Activated T-helper 2 cell treated with anti-CD3 and anti-CD28 coated beads, Interferon-gamma antibody, Interleukin-2, Interleukin-4, amounts not matched to agents 10 μg/mL and 5 μg/mL and 100 μg/mL, durations not matched to agents 14 hours and 24 hours and 36 hours (primary cell): ENCODE measurements at regions not wholly inside any gene's neighbourhood (a gene's known extent, or its start where the extent isn't known, plus 50 kb on each side); places are given as distances from the start of the nearest gene placed in this dataset.
A peak's percentile ranks its signal among the peaks of the same experiment; 100 is the strongest.
"Not testable (repeated sequence)": the region's sequence is repeated elsewhere in the genome, so short reads cannot be mapped to it uniquely, and the experiment has no call there.

Source experiments
- DNase-seq: peaks from one replicate; pipeline ENCODE4 v3.0.0; 2021; ENCODE audit warnings: low spot score
- H3K27ac Mint-ChIP-seq: one replicate; pipeline ENCODE4 v1.8.0; 2021; ENCODE audit warnings: mixed read lengths
- H3K27me3 Mint-ChIP-seq: one replicate; pipeline ENCODE4 v1.8.0; 2021; ENCODE audit warnings: low read depth, mixed read lengths
- H3K36me3 Mint-ChIP-seq: one replicate; pipeline ENCODE4 v1.8.0; 2021; ENCODE audit warnings: low read depth, mixed read lengths
- H3K4me1 Mint-ChIP-seq: one replicate; pipeline ENCODE4 v1.8.0; 2021; ENCODE audit warnings: low read depth, mixed read lengths
- H3K4me3 Mint-ChIP-seq: one replicate; pipeline ENCODE4 v1.8.0; 2021; ENCODE audit warnings: low read depth, mild to moderate bottlenecking, moderate library complexity, mixed read lengths
- H3K9me3 Mint-ChIP-seq: one replicate; pipeline ENCODE4 v1.8.0; 2021; ENCODE audit warnings: mixed read lengths
- intact Hi-C: fragments of 100-400 bp; cut with micrococcal nuclease; formaldehyde crosslinking; loops from one replicate; pipeline ENCODE4 v1.15.1; 2023

DNA sequence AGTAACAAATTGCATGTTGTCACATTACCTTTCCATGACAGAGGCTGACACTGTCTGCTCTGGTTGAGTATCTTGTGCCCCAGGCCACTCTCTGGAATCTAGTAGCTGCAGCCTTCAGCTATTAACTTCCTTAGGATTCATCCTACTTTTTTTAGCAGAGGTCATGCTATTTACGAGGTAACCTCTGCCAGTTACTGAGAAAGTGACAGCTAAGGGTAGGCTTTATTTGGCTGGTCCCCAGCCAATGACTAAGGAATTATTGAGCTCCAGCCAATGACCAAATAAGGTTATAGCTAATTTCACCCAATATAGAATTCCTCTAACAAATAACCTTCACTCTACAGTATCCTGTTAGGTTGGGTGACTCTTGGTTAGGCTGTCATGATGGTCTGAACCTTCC lies 1361.7 kb downstream of the XPNPEP1 start:
- H3K27me3 Mint-ChIP-seq: no peaks in the 10 kb centered on the region
- no peaks in the 10 kb centered on the region for H3K36me3 Mint-ChIP-seq
- intact Hi-C loops: no loop called here
- H3K4me3 Mint-ChIP-seq: no peak overlapping the region
- H3K4me1 Mint-ChIP-seq: no peaks in the 10 kb centered on the region
- DNase-seq: no peak
- H3K9me3 Mint-ChIP-seq: no peaks in the 10 kb centered on the region
- H3K27ac Mint-ChIP-seq: no peak overlapping the region

DNA sequence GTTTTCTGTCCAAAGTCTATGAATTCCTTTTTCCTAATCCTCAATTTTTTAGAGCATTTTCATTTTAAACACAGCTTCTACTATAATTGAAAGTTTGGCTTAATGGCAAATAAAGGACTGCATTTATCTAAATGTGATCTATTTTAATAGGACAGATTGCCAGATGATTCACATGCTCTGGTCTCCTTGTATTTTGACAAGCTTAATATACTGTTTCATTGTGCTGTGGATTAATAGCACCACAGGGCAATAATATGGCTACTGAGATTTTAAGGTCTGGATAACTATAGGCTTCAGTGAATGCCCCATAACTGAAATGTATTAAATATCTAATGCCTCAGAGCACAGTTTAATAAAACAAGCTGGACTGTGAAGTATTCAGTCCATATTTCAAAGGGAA lies 1362.8 kb downstream of the XPNPEP1 start:
- no peak for DNase-seq
- Mint-ChIP-seq H3K4me3 (no peak overlapping the region), H3K27me3 (no peaks in the 10 kb centered on the region), H3K9me3 (no peaks in the 10 kb centered on the region), H3K36me3 (no peaks in the 10 kb centered on the region), H3K27ac (no peak overlapping the region), H3K4me1 (no peaks in the 10 kb centered on the region)
- intact Hi-C loops: no loop called here

DNA sequence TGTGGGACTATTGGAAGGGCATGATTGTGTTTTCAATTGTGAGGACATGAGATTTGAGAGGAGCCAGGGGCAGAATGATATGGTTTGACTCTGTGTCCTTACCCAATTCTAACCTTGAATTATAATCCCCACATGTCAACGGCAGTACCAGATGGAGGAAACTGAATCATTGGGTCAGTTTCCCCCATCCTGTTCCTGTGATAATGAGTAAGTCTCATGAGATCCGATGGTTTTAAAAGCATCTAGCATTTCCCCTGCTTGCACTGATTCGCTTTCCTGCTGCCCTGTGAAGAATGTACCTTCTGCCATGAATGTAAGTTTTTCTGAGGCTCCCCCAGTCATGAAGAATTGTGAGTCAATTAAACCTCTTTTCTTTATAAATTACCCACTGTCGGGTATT lies 1367.1 kb downstream of the XPNPEP1 start:
- Mint-ChIP-seq H3K9me3 (no peaks in the 10 kb centered on the region), H3K4me3 (no peak overlapping the region), H3K4me1 (no peaks in the 10 kb centered on the region), H3K27me3 (no peaks in the 10 kb centered on the region), H3K27ac (no peak overlapping the region), H3K36me3 (no peaks in the 10 kb centered on the region)
- intact Hi-C loops: no loop called here
- no peak for DNase-seq

DNA sequence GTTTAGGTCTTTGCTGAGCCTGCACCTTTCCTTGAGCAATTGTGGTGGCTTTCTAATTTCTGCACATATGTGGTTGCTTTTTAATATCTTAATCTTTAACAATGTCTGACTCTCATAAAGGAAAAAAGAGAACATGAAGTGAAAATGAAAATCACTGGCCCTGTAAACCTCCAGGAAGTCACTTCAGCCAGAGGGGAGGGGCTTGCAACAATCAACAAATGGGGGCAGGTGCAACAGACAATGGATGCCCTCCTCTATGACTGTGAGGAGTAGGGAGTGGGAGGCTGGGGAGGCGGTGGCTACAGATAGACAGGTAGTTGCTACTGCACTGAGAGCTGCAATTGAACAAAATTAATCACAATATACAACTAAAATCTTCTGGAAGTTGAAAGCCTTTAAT lies 1377.4 kb downstream of the XPNPEP1 start:
- H3K27ac Mint-ChIP-seq: no peak overlapping the region
- H3K27me3 Mint-ChIP-seq: no peaks in the 10 kb centered on the region
- no peak overlapping the region for H3K4me3 Mint-ChIP-seq
- intact Hi-C loops: loop anchor here (10.0 kb wide), 1 partner anchor 1921 kb away; no protein-coding TSS in a partner anchor
- no peaks in the 10 kb centered on the region for H3K4me1 Mint-ChIP-seq
- H3K36me3 Mint-ChIP-seq: no peaks in the 10 kb centered on the region
- no peak for DNase-seq
- no peaks in the 10 kb centered on the region for H3K9me3 Mint-ChIP-seq

DNA sequence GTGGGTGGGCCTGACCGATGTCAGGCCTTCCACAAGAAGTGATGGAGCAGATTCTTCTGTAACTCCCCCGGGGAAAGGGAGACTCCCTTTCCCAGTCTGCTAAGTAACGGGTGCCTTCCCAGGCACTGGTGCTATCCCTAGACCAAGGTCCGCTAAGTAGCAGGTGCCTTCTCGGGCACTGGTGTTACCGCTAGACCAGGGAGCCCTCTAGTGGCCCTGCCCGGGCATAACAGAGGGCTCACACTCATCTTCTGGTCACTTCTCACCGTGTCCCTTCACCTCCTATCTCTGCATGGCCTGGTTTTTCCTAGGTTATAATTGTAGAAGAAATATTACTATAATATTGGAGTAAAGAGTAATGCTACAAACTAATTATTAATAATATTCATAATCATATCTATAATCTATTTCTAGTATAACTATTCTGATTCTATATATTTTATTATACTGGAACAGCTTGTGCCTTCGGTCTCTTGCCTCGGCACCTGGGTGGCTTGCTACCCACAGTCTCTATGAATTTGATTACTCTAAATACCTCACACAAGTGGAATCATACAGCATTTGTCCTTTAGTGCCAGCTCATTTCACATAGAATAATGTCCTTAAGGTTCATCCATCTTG lies 1378.7 kb downstream of the XPNPEP1 start:
- H3K4me1 Mint-ChIP-seq: no peaks in the 10 kb centered on the region
- no peaks in the 10 kb centered on the region for H3K36me3 Mint-ChIP-seq
- H3K9me3 Mint-ChIP-seq: no peaks in the 10 kb centered on the region
- no peaks in the 10 kb centered on the region for H3K27me3 Mint-ChIP-seq
- no peak overlapping the region for H3K4me3 Mint-ChIP-seq
- peak; percentile 9 for DNase-seq
- intact Hi-C loops: loop anchor here (5.0 to 10.0 kb wide), 2 partner anchors 1832 to 1920 kb away; no protein-coding TSS in a partner anchor
- no peak overlapping the region for H3K27ac Mint-ChIP-seq

DNA sequence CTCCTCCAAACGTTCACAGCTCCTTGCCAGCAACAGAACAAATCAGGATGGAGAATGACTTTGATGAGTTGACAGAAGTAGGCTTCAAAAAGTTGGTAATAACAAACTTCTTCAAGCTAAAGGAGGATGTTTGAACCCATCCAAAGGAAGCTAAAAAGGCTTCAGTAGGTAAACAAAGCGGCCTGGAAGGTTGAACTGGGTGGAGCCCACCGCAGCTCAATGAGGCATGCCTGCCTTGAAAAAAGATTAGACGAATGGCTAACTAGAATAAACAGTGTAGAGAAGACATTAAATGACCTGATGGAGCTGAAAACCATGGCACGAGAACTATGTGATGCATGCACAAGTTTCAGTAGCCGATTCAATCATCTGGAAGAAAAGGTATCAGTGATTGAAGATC lies 1369.0 kb upstream of the SORCS1 start:
- intact Hi-C loops, H3K4me3 Mint-ChIP-seq: not testable (repeated sequence)

DNA sequence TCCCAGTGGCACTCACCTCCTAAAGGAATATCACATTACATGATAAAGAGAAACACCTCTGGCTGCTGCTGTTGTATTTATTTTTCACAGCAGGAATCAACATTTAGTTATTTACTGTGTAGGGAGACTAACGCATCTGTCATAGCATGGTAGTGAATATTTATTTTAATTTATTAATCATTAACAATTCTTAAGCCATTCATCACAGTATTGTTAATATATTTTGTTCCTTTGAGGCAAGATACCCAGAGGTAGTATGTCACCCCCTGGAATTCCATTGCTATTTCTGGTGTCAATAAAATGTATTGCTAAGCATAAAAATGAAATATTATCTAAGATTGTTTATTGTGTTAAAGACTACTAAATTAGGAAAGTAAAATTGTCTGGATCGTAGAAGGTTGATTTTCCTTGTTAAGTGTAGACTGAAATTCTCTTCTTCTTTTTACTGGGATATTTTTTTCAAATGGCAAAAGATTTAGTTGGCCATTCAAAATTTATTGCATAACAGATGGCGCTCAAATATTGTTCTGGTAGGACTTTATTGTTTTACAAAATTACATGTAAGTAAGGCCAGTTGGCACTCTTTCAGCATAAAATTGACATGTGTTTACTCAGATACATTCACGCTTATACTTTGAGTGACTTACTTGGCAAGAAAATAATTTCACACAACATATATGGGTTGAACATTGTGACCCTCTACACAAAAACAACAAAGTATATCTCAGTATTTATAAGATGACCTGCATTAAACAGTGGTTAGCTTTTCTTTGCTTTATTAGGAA lies 1358.7 kb upstream of the SORCS1 start:
- Mint-ChIP-seq H3K4me1 (no peaks in the 10 kb centered on the region), H3K4me3 (no peak overlapping the region), H3K27ac (no peak overlapping the region), H3K27me3 (no peaks in the 10 kb centered on the region), H3K9me3 (peaks cover 11% of the 10 kb centered on the region), H3K36me3 (no peaks in the 10 kb centered on the region)
- intact Hi-C loops: no loop called here
- DNase-seq: no peak

More for the DNA sequence above, 1369.0 kb upstream of the SORCS1 start:
- not testable (repeated sequence) for DNase-seq, H3K27me3 Mint-ChIP-seq, H3K4me1 Mint-ChIP-seq, H3K36me3 Mint-ChIP-seq, H3K27ac Mint-ChIP-seq
- H3K9me3 Mint-ChIP-seq: peaks cover 20% of the 10 kb centered on the region

DNA sequence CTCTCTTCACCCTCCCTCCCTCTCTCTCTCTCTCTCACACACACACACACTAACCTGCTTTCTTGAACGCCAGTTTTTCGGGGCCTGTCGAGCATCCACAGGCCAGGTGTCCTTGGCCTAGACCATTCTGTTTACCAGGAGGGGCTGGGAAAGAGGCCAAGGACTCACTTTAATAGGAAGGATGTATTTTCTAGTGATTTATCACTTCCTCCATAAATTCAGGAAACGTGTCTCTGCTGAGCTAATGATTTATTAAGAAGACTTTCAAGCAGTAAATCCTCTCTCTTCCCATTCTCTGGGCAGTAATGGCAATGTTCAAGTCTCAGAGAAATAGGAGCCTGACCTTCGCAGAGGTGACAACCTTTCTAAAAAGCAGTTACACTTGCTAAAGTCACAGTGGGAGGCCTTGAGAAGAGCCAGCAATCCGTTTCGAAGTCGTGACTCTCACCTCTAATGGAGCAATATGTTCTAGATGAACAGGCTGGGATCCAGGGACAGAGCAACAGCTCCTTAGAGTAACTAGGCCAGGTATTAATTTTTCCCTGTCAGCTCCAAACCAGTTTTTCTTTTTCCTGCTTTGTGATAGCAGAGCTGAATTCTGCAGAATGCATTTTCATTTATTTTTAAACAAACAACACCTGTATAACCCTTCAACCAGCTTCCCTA lies 1357.5 kb upstream of the SORCS1 start:
- intact Hi-C loops: no loop called here
- no peak overlapping the region for H3K4me3 Mint-ChIP-seq
- no peaks in the 10 kb centered on the region for H3K27me3 Mint-ChIP-seq
- peaks cover 19% of the 10 kb centered on the region for H3K9me3 Mint-ChIP-seq
- no peaks in the 10 kb centered on the region for H3K36me3 Mint-ChIP-seq
- DNase-seq: no peak
- H3K27ac Mint-ChIP-seq: no peak overlapping the region
- H3K4me1 Mint-ChIP-seq: no peaks in the 10 kb centered on the region

DNA sequence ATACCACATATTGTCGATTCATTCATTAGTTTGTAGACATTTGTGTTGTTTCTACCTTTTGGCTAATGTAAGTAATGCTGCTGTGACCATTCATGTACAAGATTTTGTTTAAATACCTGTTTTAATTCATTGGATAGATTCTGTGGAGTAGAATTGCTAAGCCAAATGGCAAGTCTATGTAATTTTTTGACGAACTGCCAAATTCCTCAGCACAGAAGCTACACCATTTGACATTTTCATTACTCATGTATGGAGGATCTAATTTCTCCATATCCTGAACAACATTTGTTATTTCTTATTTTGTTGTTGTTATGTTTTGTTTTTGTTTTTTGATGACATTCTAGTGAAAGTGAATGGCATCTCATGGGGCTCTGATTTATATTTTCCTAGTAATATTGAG lies 1351.3 kb upstream of the SORCS1 start:
- Mint-ChIP-seq H3K9me3 (peaks cover 22% of the 10 kb centered on the region), H3K4me1 (no peaks in the 10 kb centered on the region), H3K27me3 (no peaks in the 10 kb centered on the region), H3K36me3 (no peaks in the 10 kb centered on the region), H3K27ac (no peak overlapping the region), H3K4me3 (no peak overlapping the region)
- DNase-seq: no peak
- intact Hi-C loops: no loop called here

DNA sequence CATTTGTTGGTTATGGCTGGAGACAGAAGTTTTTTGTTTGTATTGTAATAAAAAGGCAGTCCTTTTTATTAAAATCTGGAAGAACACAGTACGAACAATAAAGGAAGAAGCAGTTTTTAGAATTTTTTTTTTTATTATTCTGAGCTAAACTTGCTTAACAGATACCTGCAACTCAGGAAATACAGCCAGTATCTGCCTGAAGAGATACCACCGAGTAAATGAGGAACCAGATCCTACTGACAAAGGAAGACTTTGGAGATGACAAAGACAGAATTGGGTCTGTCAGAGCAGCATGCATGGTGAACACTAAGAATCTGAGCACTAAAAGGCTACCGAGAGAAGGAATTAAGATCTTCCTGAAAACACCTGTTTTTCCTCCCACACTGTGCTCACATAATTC lies 1335.9 kb upstream of the SORCS1 start:
- Mint-ChIP-seq H3K9me3 (peaks cover 39% of the 10 kb centered on the region), H3K27me3 (no peaks in the 10 kb centered on the region), H3K4me3 (no peak overlapping the region), H3K4me1 (no peaks in the 10 kb centered on the region), H3K27ac (no peak overlapping the region), H3K36me3 (no peaks in the 10 kb centered on the region)
- intact Hi-C loops: no loop called here
- no peak for DNase-seq

DNA sequence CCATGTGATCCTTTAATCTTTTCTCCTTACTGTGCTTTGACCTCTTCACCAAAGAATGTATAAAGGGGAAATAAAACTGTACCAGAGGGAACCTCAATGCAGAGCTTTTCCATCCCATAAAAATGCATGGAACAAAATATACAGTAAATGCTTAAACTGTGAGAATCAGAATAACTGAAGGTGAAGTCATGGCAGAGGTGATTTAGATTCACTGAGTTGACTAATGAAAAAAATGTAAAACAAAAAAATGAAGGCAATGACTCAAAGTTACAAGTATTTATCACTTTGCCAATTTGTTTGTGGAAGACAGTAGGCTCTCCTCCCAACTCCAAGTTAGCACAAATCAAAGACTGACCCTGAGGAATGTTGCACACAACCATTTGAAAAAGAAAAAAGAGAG lies 1331.6 kb upstream of the SORCS1 start:
- H3K4me3 Mint-ChIP-seq: no peak overlapping the region
- no peaks in the 10 kb centered on the region for H3K4me1 Mint-ChIP-seq
- intact Hi-C loops: no loop called here
- no peak for DNase-seq
- no peaks in the 10 kb centered on the region for H3K27me3 Mint-ChIP-seq
- H3K27ac Mint-ChIP-seq: no peak overlapping the region
- H3K36me3 Mint-ChIP-seq: no peaks in the 10 kb centered on the region
- H3K9me3 Mint-ChIP-seq: peaks cover 31% of the 10 kb centered on the region

DNA sequence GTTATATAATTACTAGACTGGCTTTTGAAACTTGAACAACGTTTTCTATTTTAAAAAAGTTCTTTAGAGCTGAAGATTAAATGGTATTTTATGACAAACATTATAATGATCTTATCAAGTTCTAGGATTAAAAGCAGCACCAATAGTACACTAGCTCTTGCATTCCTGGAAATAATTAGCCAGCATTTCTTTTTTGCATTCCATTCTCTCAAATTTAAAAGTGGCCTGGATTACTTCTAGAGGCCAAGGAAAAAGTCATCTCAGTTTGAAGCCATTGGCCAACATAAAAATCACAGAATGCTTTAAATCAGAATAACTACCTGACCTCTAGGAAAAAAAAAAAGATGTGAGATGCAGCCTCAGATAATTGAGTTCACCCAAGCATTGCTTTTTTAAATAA lies 1326.4 kb upstream of the SORCS1 start:
- DNase-seq: no peak
- no peaks in the 10 kb centered on the region for H3K27me3 Mint-ChIP-seq
- no peaks in the 10 kb centered on the region for H3K4me1 Mint-ChIP-seq
- H3K27ac Mint-ChIP-seq: no peak overlapping the region
- peaks cover 23% of the 10 kb centered on the region for H3K9me3 Mint-ChIP-seq
- H3K4me3 Mint-ChIP-seq: no peak overlapping the region
- intact Hi-C loops: no loop called here
- no peaks in the 10 kb centered on the region for H3K36me3 Mint-ChIP-seq

DNA sequence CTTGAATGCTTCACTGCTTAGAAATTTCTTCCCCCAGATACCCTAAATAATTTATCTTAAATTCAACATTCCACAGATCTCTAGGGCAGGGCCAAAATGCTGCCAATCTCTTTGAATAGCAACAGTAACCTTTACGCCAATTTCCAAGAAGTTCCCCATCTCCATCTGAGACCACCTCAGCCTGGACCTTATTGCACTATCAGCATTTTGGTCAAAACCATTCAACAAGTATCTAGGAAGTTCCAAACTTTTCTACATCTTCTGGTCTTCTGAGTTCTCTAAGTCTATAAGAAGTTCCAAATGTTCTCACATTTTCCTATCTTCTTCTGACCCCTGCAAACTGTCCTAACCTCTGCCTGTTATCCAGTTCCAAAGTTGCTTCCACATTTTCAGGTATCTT lies 1306.9 kb upstream of the SORCS1 start:
- H3K4me1 Mint-ChIP-seq: no peaks in the 10 kb centered on the region
- no peak overlapping the region for H3K27ac Mint-ChIP-seq
- DNase-seq: no peak
- intact Hi-C loops: no loop called here
- H3K4me3 Mint-ChIP-seq: no peak overlapping the region
- peaks cover 4% of the 10 kb centered on the region for H3K9me3 Mint-ChIP-seq
- peaks cover 6% of the 10 kb centered on the region for H3K27me3 Mint-ChIP-seq
- H3K36me3 Mint-ChIP-seq: no peaks in the 10 kb centered on the region
